ENCODE measurements at regions not wholly inside any gene's neighbourhood (a gene's known extent, or its start where the extent isn't known, plus 50 kb on each side); places are given as distances from the start of the nearest gene placed in this dataset.
A peak's percentile ranks its signal among the peaks of the same experiment; 100 is the strongest.
"Not testable (repeated sequence)": the region's sequence is repeated elsewhere in the genome, so short reads cannot be mapped to it uniquely, and the experiment has no call there.

DNA sequence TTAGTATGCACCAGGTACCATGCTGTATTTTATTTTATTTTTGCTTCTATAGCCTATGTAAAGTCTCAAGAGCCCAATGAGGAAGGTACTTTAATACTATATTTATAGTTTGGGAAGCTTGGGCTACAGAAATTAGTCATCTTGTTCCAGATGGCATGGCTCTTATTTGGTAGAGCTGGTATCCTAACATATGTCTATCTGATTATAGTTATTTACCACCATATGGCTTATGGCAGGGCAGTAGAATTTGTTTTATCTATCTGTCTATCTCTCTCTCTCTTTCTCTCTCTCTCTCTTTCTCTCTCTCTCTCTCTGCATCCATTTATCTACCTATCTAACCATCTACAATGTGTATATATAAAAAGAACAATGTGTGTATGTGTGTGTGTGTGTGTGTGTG, 1293.7 kb upstream of the SLC39A10 start:
- no peak for DNase-seq (ENCODE audit: insufficient read length, low spot score)

DNA sequence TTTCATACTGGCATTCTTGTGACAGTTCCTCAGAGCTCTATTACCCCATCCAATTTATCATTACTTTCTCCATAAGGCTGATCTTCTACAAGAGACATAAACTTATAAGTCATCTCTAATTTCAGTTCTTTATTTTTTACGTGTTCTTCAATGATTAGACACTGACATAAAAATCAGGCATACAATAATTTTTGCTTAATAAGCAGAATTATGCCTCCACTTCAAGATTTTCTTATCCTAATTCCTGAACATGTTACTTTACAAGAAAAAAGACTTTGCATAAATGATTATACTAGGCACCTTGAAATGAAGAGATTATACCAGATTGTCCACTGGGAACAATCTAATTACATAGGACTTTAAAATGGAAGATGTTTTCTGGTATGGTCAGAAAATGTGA, 1304.5 kb upstream of the SLC39A10 start:
- no peak for FAIRE-seq
- no peak for DNase-seq (ENCODE audit: insufficient read length, low spot score)

More for the DNA sequence above, 1293.7 kb upstream of the SLC39A10 start:
- FAIRE-seq = no peak

DNA sequence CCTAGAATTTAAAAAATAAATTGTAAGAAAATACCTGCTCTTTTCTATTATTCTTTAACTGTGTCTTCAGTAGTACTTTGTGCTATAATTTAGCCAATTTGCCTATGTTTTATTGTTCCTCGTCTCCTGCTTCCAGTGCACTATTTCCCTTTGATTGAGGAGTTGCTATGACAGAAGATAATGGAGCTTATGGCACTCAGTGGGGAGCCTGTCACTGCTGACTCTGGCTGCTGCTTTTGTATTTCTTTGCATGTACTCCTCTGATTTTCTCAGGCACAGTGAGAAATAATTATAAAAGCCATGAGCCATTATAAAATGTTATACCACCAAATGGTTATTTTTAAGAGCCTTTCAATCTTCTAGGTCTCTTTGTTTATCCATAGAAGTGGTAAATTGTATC, 1310.8 kb upstream of the SLC39A10 start:
- DNase-seq (ENCODE audit: insufficient read length, low spot score) = no peak
- no peak for FAIRE-seq

DNA sequence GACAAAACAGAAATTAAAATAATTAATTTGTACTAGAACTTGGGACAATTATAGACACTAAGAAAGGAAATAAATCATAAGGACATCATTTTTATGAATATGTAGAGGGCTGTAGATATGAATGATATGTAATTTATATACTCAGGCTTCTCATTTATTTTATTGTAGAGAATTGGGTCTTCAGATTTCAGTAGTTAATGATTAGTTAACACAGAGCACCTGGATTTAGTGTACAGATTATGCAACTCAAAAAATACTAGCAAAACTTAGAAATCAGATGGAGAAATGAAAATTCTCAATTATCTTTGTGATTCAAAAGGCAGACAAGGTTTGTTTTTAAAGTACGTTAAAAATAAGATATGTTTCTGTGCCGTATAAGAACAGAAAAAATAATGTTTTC, 1311.7 kb upstream of the SLC39A10 start:
- DNase-seq (ENCODE audit: insufficient read length, low spot score) (no peak), FAIRE-seq (no peak)

DNA sequence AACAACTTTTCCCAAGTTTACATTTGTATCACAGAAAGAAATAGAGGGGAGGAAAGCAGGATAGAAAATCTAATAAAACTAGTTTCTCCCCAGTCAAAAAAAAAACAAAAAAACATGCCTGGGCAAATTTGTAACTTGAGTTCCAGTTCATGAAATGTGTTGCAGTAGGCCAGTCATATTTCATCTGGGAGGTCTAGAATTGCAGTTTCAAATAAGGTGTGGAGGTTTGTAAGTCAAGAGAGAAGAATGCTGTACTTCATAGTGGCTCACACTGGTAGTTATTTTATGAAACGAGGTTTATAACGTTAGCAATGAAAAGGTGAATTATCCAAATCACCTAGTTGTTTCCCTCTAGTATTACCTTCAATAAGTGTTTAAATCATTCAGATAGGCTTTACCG, 1313.9 kb upstream of the SLC39A10 start:
- no peak for DNase-seq (ENCODE audit: insufficient read length, low spot score)
- no peak for FAIRE-seq

DNA sequence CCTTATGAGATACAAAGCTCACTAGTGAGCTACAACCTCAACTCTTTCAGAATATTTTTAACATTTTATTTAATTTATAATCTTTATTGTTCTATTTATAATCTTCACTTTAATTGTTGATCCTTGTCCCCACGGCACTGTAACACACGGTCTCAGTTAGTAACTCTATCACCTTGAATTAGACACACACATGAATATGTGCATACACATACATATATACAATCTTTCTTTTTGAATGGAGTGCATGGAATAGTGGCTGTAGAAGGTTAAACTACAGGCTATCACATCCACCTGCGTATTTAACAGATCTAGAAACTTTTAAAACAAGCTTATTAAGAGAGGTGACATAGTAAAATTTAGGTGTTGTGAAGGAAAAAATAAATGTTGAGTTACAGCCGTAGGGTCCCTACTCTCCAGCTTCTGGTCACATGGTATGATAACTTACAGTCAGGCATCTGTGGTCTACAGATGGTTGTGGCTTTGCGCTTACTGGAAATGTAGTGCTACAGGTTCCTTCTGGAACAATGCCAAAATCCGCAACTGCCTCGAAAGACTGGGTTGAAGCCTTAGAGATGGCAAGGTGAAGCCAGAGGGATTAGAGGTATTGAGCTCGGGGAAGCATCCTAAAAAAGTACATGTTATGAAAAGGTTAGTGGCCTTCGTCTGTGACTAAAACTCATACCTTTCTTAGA, 1324.1 kb upstream of the SLC39A10 start:
- DNase-seq (ENCODE audit: insufficient read length, low spot score) (no peak), FAIRE-seq (no peak)

DNA sequence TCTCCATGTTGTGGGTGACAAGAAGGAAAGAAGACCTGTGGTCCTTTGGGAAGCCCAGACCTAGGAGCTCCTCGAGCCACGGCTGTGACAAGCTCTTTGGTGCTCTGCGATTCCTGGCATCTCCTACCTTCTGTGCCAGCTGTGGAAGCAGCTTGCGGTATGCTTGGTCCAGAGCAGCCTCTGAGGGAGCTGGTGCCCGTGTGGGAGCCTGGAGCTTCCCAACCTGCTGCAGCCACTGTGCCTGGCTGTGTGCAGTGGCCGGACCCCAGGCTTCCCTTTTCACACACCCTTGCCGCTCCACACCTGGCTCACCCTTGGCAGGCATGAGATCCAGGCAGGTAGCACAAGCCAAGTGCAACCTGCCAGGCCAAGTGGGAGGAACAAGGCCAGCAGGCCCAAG, 1328.6 kb upstream of the SLC39A10 start:
- FAIRE-seq (no peak), DNase-seq (ENCODE audit: insufficient read length, low spot score) (no peak)

DNA sequence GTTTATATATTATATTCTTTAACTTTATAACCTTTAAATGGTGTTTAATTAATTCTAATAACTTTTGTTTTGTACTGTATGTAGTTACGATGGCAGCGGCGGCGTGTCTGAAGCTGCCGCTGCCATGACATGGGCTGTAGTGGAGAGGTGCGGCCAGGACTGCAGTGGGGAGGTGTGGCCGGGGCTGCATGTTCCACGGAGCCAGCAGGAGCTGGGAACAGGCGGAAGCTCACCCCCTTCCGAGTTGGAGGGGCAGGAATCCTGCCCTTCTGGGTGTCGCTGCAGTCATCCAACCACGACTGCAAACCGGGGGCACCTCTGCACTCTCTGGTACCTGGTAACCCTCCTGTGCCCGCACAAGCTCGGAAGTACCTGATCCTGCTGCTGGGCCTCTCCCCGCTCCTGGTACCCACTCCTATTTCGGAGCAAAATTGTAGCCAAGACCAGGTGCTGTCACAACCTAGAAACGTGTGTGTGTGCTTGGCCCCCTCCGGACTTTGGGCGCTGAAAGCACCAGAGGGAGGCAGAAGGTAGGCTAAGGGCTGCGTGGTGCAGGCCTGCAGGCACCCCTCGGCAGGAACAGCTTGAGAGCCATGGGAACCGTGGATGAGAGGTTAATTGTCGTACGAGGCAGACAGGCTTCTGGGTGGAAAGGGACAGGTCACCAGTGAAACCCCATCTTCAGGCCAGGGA, 1329.7 kb upstream of the SLC39A10 start:
- FAIRE-seq (no peak), DNase-seq (ENCODE audit: insufficient read length, low spot score) (no peak)

DNA sequence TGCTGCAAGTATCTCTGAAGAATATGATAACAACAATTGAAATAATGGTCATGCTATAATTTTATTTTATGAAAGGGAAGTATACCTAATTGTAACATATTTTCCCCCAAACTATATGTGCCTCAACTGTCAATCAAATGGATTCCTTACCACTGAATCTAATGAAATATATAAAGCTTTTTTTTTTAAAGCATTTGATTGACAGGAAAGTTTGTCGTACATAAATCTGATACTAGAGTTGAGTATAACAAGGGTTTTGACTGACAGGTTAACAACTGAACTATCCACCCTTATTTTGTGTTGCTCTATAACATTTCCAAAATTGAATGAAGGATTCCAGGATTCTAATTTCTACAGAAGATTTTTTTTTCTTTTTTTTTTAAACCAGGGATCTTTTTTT, 1333.3 kb upstream of the SLC39A10 start:
- DNase-seq (ENCODE audit: insufficient read length, low spot score) (no peak), FAIRE-seq (no peak)

DNA sequence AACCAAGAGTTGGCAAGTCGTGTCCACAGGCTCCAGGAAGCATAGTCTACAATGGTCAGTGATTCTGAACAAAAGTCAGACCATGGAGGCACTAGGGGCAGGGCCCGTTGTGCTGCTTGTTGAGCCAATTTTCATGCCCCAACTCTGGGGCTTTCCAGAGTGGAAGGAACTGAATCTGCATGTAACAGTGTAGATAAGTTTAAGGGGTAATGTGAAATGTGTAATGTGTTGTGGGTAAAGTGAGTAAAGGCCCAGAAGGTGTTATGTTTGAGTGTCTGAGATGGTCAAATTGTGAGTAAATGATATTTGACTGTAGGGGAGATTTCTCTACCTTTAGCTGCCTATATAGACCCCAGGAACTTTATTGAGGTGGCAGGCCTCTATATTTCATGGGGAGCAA, 1336.5 kb upstream of the SLC39A10 start:
- no peak for FAIRE-seq
- no peak for DNase-seq (ENCODE audit: insufficient read length, low spot score)

DNA sequence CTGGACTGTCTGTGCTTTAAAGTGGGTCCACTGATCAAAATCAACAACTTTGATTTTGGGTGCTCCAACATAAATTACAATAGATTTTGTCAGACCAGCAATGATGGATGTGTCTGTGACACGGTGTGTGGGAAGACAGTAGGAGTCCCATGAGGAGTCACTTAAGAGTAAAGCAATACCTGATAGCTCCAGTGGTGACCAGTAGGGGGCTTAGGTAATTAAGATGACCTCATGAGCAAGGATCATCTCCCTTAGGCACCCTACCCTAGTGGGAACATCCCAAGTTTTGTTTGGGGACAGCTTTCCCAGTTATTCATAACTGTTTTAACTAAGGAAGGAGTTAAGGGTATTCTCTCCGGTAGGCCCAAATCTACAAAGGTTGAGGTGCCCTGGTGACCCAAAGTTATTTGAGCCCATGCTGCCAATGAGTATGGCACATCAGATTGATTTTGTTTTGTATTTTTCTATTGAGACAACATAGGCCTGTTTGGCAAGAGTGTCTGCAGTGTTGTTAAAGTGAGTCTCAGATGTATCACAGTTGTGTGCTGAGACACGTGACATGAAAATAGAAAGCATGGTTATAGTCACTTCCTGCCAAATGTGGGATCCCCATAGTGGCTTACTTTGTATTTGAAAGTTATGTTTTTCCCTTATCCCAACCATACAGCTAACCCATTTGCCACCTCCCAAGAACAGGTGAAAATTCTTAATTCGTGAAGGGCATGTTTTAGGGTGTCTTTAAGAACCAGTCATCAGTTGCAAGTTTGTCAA, 1337.6 kb upstream of the SLC39A10 start:
- DNase-seq (ENCODE audit: insufficient read length, low spot score) (no peak), FAIRE-seq (peak; percentile 33)

DNA sequence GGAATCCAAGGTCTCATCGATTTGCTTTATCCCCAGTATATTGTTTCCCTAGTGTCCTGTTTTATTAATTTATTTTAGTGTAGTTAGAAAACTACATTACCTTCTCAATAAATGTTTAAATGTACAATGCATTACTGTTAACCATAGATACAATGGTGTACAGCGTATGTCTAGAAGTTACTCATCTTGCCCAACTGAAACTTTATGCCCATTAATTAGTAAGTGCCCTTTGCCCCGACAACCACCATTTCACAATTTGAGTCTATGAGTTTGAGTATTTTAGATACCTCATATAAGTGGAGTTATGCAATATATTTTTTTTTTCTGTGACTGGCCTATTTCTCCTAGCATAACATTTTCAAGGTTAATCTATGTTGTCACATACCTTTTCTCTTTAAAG, 1343.0 kb upstream of the SLC39A10 start:
- DNase-seq (ENCODE audit: insufficient read length, low spot score) (no peak), FAIRE-seq (no peak)

DNA sequence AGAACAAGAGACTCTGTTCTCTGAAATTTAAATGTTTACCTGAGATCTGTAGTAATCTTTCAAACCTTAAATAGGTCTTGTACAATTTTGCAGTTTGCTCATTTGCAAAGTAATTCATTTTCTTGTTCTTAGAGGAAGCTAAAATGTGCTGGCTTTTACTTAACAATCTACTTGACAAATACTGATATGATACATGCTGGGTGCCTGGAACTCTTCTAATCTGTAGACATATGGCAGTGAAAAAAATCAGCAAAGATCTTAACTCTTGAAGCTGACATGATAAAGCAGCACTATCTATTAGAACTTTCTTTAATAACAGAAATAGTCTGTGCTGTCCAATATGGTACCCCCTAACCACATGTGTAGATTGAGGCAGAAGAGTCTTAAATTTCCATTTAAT, 1352.8 kb upstream of the SLC39A10 start:
- DNase-seq (ENCODE audit: insufficient read length, low spot score) = no peak
- FAIRE-seq = no peak

DNA sequence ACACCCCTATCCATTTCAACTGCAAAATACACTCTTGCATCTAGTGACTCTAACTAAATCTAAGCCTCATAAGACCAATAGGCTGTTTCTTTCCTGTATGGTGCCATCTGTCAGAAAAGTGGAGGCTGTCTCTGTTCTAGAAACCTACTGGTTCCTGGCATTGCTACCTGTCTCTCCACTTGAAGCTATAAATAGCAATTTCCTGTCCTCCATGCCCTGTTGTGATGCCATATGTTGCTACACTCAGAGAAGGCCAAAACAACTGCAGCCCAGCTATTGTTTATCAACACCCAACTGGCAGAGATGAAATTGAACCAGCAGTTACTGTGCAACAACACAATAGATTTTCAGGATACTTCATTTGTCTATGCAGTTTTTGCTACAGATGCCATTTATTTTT, 1355.1 kb upstream of the SLC39A10 start:
- no peak for FAIRE-seq

DNA sequence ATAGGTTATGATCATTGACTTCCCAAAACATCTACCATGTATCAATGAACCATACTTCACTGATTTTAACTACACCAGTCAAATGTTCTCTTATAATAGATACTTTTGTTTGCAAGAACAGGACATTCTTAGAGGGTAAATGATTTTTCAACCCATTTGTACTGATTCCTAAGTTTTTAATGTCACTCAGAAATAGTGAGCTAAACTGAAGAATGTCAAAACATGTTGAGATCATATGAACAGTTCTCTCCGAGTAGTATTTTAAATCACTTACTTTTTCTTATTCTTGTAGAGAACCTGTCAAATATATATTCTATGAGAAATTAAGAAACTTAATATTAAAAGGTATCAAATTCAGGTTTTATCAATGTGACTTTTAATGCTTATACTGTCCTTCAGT, 1362.9 kb upstream of the SLC39A10 start:
- FAIRE-seq (no peak), DNase-seq (ENCODE audit: insufficient read length, low spot score) (no peak)

More for the DNA sequence above, 1355.1 kb upstream of the SLC39A10 start:
- no peak for DNase-seq (ENCODE audit: insufficient read length, low spot score)

DNA sequence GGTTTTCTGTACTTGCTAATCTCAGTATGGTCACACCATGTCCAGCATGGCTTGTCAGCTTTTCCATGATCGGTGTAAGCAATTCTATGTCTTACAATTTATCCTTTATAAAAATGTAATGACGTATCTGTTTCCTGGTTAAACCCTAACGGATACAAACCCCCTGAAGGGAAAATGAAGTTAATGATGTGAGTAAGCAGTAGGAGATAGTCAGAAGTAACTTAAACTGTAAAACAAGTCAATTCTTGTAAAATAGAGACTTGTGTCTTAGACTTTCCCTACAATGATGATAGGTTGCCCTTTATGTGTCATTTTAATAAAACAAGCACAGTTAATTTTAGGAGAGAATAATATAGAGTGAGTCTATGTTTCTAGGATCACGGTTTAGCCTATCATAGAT, 1365.9 kb upstream of the SLC39A10 start:
- FAIRE-seq (no peak), DNase-seq (ENCODE audit: insufficient read length, low spot score) (no peak)

DNA sequence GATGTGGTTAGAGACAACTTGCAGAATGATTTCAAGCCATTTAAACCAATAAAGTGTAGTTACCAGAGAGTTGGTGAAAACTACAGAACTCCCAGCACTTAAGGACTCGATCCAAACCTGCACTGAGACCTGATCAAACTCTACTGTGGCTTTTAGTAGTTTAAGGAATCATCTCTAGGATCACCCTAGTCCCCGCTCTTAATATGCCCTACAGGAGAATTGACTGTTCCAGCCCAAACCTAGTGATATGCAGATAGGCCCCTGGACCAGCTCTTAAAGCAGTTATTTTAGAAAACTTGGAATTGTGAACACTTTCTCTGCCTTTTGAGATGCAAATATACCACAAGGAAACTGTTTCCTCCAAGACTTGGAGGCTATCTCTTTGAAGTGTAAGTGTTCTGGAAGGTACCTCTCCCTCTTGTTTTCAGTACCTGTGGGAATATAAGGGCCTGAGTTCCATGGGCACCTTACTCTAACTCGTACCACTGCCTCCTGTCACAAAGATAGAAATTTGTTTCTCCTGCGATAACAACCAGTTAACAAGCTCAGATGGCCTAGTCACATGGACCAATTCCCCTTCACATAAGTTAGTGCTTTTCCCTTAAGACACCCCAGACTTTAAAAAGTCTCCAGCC, 1367.2 kb upstream of the SLC39A10 start:
- DNase-seq (ENCODE audit: insufficient read length, low spot score) (no peak), FAIRE-seq (no peak)

DNA sequence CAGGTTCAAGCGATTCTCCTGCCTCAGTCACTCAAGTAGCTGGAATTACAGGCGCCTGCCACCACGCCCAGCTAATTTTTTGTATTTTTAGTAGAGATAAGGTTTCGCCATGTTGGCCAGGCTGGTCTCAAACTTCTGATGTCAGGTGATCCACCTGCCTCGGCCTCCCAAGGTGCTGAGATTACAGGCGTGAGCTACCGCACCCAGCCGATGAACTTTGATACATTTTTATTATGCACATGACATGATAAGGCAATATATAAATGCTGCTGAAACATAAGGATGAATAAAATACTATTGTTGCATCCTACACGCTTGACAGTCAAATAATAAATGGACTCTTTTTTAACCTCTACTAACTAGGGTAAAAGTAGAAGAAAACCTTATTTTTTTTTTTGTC, 1380.4 kb upstream of the SLC39A10 start:
- FAIRE-seq; DNase-seq (ENCODE audit: insufficient read length, low spot score): not testable (repeated sequence)

DNA sequence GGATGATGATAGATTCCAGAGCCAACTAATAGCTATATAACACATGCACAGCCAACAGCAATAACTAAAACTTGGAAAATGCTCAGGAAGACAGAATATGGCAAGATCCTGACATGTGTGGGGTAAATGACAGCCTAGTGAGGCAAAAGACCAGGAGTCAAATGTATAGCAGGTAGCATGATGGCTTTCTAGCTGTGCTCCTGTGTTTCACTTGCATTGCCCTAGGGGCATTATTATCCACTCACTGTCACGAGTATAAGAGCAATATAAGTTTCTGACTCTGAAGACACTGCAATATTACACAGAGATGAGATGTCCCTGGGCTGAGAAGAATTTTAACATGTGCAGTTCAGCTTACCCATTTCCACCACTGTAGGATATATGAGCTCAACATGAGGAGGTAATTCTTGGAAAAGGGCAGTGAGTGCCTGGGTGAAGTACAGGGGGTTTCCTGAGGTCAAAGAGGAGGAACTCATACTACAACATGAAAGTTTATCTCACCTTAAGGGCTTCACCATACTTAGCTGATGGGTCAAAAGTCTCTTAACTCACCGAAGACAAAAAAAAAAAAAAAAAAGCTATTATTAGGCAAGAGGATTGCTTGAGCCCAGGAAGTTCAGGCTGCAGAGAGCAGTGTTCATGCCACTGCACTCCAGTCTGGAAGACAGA, 1385.6 kb upstream of the SLC39A10 start:
- no peak for FAIRE-seq
- no peak for DNase-seq (ENCODE audit: insufficient read length, low spot score)

DNA sequence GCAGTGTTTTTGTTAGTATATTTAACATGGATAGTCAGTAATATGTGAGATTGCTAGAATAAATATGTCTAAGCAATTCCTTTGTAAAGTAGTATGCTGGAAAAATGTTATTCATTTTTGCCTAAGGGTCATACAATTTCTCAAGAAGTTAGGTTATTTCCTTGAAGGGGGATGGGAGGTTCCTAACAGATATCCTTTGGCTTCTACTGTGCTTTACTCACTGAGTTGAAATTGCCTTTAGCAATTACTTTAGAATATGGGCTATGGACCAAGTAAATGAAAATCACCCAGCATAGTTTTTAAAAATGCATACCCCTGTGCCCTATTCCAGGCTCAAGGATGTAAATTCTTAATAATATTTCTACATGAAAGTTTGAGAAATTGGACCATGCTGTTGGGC, 1386.4 kb upstream of the SLC39A10 start:
- FAIRE-seq (no peak), DNase-seq (ENCODE audit: insufficient read length, low spot score) (no peak)

DNA sequence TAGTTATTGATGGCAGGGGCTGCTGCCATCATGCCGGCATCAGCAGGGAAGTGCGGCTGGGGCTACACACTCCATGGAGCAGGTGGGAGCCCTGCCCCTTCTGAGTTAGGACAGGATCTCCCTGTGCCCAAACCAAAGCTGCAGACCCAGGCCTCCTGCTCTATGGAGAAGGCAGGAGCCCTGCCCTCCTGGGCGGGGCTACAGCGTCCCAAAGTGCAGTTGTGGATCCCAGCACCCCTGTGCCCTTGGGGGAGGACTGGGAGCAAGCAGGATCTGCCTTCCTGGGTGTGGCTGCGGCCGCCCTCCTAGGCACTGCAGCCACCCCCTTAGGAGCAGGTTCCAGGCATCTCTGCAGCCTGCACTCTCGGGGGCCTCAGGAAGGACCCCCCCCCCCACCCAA, 1392.4 kb upstream of the SLC39A10 start:
- DNase-seq (ENCODE audit: insufficient read length, low spot score) (no peak), FAIRE-seq (no peak)
